ENCODE measurements at regions not wholly inside any gene's neighbourhood (a gene's known extent, or its start where the extent isn't known, plus 50 kb on each side); places are given as distances from the start of the nearest gene placed in this dataset.

DNA sequence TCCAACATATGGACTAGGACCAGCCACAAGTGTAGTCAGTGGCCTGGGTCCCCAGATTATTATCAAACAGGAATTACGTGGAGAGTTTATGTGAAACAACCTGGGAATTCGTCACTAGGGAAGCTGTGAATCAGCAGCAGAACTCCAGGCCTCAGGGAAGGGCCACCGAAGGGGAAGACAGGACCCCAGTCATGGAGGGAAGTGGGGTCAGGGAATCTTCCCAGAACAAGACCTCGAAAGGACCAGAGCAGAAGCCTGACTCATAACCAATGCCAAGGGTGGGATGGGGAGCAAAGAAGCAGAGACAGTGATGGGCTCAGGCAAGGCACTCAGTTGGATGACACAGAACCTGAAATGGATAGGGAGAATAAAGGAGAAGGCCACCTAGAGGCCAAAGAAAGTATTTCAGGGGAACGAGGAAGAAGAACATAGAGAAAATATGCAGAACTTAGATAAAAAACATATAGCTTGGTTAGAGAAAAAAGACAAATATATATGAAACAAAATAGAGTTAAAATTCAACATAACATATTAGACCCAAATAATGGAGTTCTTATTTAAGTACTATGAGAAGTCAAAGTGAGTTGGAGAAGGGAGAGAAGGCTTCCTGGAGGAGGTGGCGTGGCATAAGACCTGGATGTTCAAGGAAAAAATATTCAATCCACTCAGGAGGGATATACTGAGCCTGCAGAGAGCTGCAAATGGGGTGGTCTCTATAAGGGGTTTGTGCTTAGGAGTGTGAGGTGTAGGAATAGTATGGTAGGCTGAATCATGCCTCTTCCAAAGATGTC lies 66.7 kb upstream of the CAST start:
- Histone ChIP-seq H3K4me2 (ENCODE audit: low read length) (no peak overlapping the region), H3K9ac (ENCODE audit: low read length) (no peak overlapping the region), H3K9me2 (ENCODE audit: low read depth, low read length) (no peaks in the 10 kb centered on the region), H3K79me2 (ENCODE audit: insufficient read depth, low read length) (no peaks in the 10 kb centered on the region), H3K4me1 (ENCODE audit: insufficient read depth, low read length, severe bottlenecking) (no peaks in the 10 kb centered on the region), H3F3A (ENCODE audit: insufficient read depth, low read length) (no peaks in the 10 kb centered on the region), H3K27me3 (ENCODE audit: insufficient read depth, low read length) (no peaks in the 10 kb centered on the region), H4K20me1 (ENCODE audit: insufficient read depth, low read length) (no peaks in the 10 kb centered on the region), H3K9me3 (ENCODE audit: low read length) (no peaks in the 10 kb centered on the region), H3K27ac (ENCODE audit: low read depth, low read length, poor library complexity, severe bottlenecking) (no peak overlapping the region), H3K4me3 (ENCODE audit: low read depth, low read length, poor library complexity, severe bottlenecking) (no peak overlapping the region), H2AFZ (ENCODE audit: low read length) (no peak overlapping the region), H3K36me3 (ENCODE audit: insufficient read depth, low read length) (no peaks in the 10 kb centered on the region)
- TF ChIP-seq, protein P1, sequence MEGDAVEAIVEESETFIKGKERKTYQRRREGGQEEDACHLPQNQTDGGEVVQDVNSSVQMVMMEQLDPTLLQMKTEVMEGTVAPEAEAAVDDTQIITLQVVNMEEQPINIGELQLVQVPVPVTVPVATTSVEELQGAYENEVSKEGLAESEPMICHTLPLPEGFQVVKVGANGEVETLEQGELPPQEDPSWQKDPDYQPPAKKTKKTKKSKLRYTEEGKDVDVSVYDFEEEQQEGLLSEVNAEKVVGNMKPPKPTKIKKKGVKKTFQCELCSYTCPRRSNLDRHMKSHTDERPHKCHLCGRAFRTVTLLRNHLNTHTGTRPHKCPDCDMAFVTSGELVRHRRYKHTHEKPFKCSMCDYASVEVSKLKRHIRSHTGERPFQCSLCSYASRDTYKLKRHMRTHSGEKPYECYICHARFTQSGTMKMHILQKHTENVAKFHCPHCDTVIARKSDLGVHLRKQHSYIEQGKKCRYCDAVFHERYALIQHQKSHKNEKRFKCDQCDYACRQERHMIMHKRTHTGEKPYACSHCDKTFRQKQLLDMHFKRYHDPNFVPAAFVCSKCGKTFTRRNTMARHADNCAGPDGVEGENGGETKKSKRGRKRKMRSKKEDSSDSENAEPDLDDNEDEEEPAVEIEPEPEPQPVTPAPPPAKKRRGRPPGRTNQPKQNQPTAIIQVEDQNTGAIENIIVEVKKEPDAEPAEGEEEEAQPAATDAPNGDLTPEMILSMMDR (IDR thresholded peaks at IDR 0.05; ENCODE audit: low read length) = peak; percentile 58
- no peak for TF ChIP-seq EZH2 (IDR thresholded peaks at IDR 0.05; ENCODE audit: borderline replicate concordance, low read length)

- H3K27me3 ChIP-seq (ENCODE audit: insufficient read depth, low read length) = no peaks in the 10 kb centered on the region
- H3F3A ChIP-seq (ENCODE audit: insufficient read depth, low read length) = no peaks in the 10 kb centered on the region
- H3K4me1 ChIP-seq (ENCODE audit: insufficient read depth, low read length, severe bottlenecking) = no peaks in the 10 kb centered on the region
- no peak overlapping the region for H3K4me2 ChIP-seq (ENCODE audit: low read length)
- H3K4me3 ChIP-seq (ENCODE audit: low read depth, low read length, poor library complexity, severe bottlenecking) = no peak overlapping the region
- no peaks in the 10 kb centered on the region for H4K20me1 ChIP-seq (ENCODE audit: insufficient read depth, low read length)
- no peak overlapping the region for H3K9ac ChIP-seq (ENCODE audit: low read length)
- no peak overlapping the region for H3K27ac ChIP-seq (ENCODE audit: low read depth, low read length, poor library complexity, severe bottlenecking)
- H3K79me2 ChIP-seq (ENCODE audit: insufficient read depth, low read length) = no peaks in the 10 kb centered on the region
- H2AFZ ChIP-seq (ENCODE audit: low read length) = no peak overlapping the region
- no peaks in the 10 kb centered on the region for H3K9me3 ChIP-seq (ENCODE audit: low read length)
- H3K9me2 ChIP-seq (ENCODE audit: low read depth, low read length) = no peaks in the 10 kb centered on the region
- TF ChIP-seq EZH2 (IDR thresholded peaks at IDR 0.05; ENCODE audit: borderline replicate concordance, low read length) = no peak
- TF ChIP-seq, protein P1 (IDR thresholded peaks at IDR 0.05; ENCODE audit: low read length) = no peak
- no peaks in the 10 kb centered on the region for H3K36me3 ChIP-seq (ENCODE audit: insufficient read depth, low read length)
Measured at GRCh38 chr5:96597438-96598020, 64.6 kb upstream of the CAST start.

GRCh38 chr5:96601200-96601599 lies 61.0 kb upstream of the CAST start:
- no peaks in the 10 kb centered on the region for H3F3A ChIP-seq (ENCODE audit: insufficient read depth, low read length)
- no peaks in the 10 kb centered on the region for H3K9me3 ChIP-seq (ENCODE audit: low read length)
- H3K27me3 ChIP-seq (ENCODE audit: insufficient read depth, low read length) = no peaks in the 10 kb centered on the region
- H3K9me2 ChIP-seq (ENCODE audit: low read depth, low read length) = no peaks in the 10 kb centered on the region
- H3K9ac ChIP-seq (ENCODE audit: low read length) = no peak overlapping the region
- no peaks in the 10 kb centered on the region for H4K20me1 ChIP-seq (ENCODE audit: insufficient read depth, low read length)
- no peak overlapping the region for H3K4me3 ChIP-seq (ENCODE audit: low read depth, low read length, poor library complexity, severe bottlenecking)
- H3K36me3 ChIP-seq (ENCODE audit: insufficient read depth, low read length) = no peaks in the 10 kb centered on the region
- TF ChIP-seq, protein P1 (IDR thresholded peaks at IDR 0.05; ENCODE audit: low read length) = no peak
- no peak for TF ChIP-seq EZH2 (IDR thresholded peaks at IDR 0.05; ENCODE audit: borderline replicate concordance, low read length)
- H3K4me2 ChIP-seq (ENCODE audit: low read length) = no peak overlapping the region
- H3K79me2 ChIP-seq (ENCODE audit: insufficient read depth, low read length) = no peaks in the 10 kb centered on the region
- no peaks in the 10 kb centered on the region for H3K4me1 ChIP-seq (ENCODE audit: insufficient read depth, low read length, severe bottlenecking)
- H3K27ac ChIP-seq (ENCODE audit: low read depth, low read length, poor library complexity, severe bottlenecking) = no peak overlapping the region
- H2AFZ ChIP-seq (ENCODE audit: low read length) = no peak overlapping the region

Data from OCI-LY1 (cell line).